ENCODE measurements at regions not wholly inside any gene's neighbourhood (a gene's known extent, or its start where the extent isn't known, plus 50 kb on each side); places are given as distances from the start of the nearest gene placed in this dataset.

DNA sequence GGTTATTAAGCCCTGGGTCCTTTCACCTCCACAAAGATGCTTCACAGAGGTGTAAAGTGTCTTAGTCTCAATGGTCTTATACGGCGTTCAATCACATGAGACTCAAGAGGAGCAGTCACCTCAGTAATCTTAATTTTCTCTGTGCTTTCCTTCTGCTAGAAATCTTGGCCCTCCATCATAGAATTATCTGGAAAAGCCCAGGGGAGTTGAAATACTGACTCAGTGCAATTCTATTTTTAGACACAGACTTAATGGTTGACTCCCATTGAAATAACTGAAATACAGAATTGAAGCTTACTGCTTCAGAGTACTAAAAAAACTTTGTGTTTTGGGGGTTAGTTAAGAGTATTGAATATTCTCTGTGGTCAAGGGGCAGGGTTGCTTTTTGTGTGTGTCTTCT lies 94.5 kb upstream of the IL15 start:
- H3K4me1 ChIP-seq (ENCODE audit: insufficient read depth, low read length, poor library complexity, severe bottlenecking): no peaks in the 10 kb centered on the region
- no peaks in the 10 kb centered on the region for H3F3A ChIP-seq (ENCODE audit: low read depth)
- H3K9me3 ChIP-seq (ENCODE audit: insufficient read depth, low read depth, low read length): 0 out of 2 replicates have a peak, but pooled peaks cover 8% of the 10 kb centered on the region
- H3K9ac ChIP-seq (ENCODE audit: low read depth, low read length, poor library complexity, severe bottlenecking): no peak overlapping the region
- no peaks in the 10 kb centered on the region for H3K36me3 ChIP-seq (ENCODE audit: insufficient read depth, low read length)
- H3K4me3 ChIP-seq (ENCODE audit: low read length, poor library complexity, severe bottlenecking): no peak overlapping the region
- no peak overlapping the region for H2AFZ ChIP-seq (ENCODE audit: low read length)
- TF ChIP-seq, protein P1, sequence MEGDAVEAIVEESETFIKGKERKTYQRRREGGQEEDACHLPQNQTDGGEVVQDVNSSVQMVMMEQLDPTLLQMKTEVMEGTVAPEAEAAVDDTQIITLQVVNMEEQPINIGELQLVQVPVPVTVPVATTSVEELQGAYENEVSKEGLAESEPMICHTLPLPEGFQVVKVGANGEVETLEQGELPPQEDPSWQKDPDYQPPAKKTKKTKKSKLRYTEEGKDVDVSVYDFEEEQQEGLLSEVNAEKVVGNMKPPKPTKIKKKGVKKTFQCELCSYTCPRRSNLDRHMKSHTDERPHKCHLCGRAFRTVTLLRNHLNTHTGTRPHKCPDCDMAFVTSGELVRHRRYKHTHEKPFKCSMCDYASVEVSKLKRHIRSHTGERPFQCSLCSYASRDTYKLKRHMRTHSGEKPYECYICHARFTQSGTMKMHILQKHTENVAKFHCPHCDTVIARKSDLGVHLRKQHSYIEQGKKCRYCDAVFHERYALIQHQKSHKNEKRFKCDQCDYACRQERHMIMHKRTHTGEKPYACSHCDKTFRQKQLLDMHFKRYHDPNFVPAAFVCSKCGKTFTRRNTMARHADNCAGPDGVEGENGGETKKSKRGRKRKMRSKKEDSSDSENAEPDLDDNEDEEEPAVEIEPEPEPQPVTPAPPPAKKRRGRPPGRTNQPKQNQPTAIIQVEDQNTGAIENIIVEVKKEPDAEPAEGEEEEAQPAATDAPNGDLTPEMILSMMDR (conservative IDR thresholded peaks at IDR 0.05; ENCODE audit: low read length): no peak
- no peak for TF ChIP-seq EZH2phosphoT487 (IDR thresholded peaks at IDR 0.05; ENCODE audit: borderline replicate concordance)
- no peaks in the 10 kb centered on the region for H3K9me2 ChIP-seq (replicated peaks; ENCODE audit: low read depth, low read length)
- no peaks in the 10 kb centered on the region for H4K20me1 ChIP-seq (ENCODE audit: insufficient read depth, low read length, poor library complexity, severe bottlenecking)
- H3K4me2 ChIP-seq (ENCODE audit: low read depth, low read length, poor library complexity, severe bottlenecking): no peak overlapping the region
- no peaks in the 10 kb centered on the region for H3K27me3 ChIP-seq (ENCODE audit: insufficient read depth, low read length, poor library complexity, severe bottlenecking)
- no peaks in the 10 kb centered on the region for H3K79me2 ChIP-seq (ENCODE audit: insufficient read depth, low read length)

DNA sequence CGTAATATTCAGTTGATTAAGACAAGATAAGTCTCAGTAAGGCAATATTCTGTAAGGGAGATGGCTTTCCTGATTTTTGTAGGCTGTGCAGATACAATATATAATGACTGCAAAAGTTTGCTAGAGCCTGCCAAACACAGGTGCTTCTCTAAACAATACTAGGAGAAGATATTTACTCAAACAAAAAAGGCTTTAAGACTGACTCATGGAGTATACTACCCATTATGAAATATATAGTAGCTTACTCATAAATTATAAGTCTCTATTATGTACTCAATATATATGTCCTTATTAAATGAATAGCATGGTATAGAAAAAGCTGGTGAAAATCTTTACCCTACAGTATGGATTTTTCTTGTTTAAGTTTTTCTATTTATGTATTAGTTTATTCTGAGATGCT lies 93.2 kb upstream of the IL15 start:
- no peaks in the 10 kb centered on the region for H3K79me2 ChIP-seq (ENCODE audit: insufficient read depth, low read length)
- 0 out of 2 replicates have a peak, but pooled peaks cover 6% of the 10 kb centered on the region for H3K9me3 ChIP-seq (ENCODE audit: insufficient read depth, low read depth, low read length)
- no peaks in the 10 kb centered on the region for H3K4me1 ChIP-seq (ENCODE audit: insufficient read depth, low read length, poor library complexity, severe bottlenecking)
- no peak overlapping the region for H3K9ac ChIP-seq (ENCODE audit: low read depth, low read length, poor library complexity, severe bottlenecking)
- H3K27me3 ChIP-seq (ENCODE audit: insufficient read depth, low read length, poor library complexity, severe bottlenecking): no peaks in the 10 kb centered on the region
- H2AFZ ChIP-seq (ENCODE audit: low read length): no peak overlapping the region
- H3F3A ChIP-seq (ENCODE audit: low read depth): no peaks in the 10 kb centered on the region
- no peak overlapping the region for H3K4me3 ChIP-seq (ENCODE audit: low read length, poor library complexity, severe bottlenecking)
- H3K36me3 ChIP-seq (ENCODE audit: insufficient read depth, low read length): no peaks in the 10 kb centered on the region
- H3K4me2 ChIP-seq (ENCODE audit: low read depth, low read length, poor library complexity, severe bottlenecking): no peak overlapping the region
- no peaks in the 10 kb centered on the region for H3K9me2 ChIP-seq (replicated peaks; ENCODE audit: low read depth, low read length)
- TF ChIP-seq, protein P1 (conservative IDR thresholded peaks at IDR 0.05; ENCODE audit: low read length): no peak
- no peak for TF ChIP-seq EZH2phosphoT487 (IDR thresholded peaks at IDR 0.05; ENCODE audit: borderline replicate concordance)
- H4K20me1 ChIP-seq (ENCODE audit: insufficient read depth, low read length, poor library complexity, severe bottlenecking): no peaks in the 10 kb centered on the region

DNA sequence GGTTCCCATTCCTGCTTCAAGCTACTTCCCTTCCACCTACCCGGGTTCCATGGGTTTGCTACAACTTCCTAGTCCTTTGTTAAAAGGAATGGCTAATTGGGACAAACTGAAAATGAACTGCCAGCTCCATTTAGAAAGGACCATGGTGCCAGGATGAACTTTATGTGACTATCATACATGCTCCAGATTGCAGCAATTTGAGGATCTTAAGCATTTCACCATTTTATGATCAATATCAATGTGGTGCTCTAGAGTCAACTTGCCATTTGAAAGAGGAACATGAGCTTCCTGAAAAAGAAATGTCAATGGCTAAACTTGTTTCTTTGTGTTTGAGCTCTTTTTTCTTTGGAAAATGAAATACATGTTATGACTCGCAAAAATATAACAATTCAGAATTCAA lies 92.7 kb upstream of the IL15 start:
- Histone ChIP-seq H3K27me3 (ENCODE audit: insufficient read depth, low read length, poor library complexity, severe bottlenecking) (no peaks in the 10 kb centered on the region), H3K4me2 (ENCODE audit: low read depth, low read length, poor library complexity, severe bottlenecking) (no peak overlapping the region)

More for the DNA sequence above, 92.7 kb upstream of the IL15 start:
- 0 out of 2 replicates have a peak overlapping the region, but pooled peaks have one; percentile 10 for H2AFZ ChIP-seq (ENCODE audit: low read length)
- H3K4me1 ChIP-seq (ENCODE audit: insufficient read depth, low read length, poor library complexity, severe bottlenecking): no peaks in the 10 kb centered on the region
- H3K79me2 ChIP-seq (ENCODE audit: insufficient read depth, low read length): no peaks in the 10 kb centered on the region
- no peak for TF ChIP-seq EZH2phosphoT487 (IDR thresholded peaks at IDR 0.05; ENCODE audit: borderline replicate concordance)
- TF ChIP-seq, protein P1 (conservative IDR thresholded peaks at IDR 0.05; ENCODE audit: low read length): no peak
- H4K20me1 ChIP-seq (ENCODE audit: insufficient read depth, low read length, poor library complexity, severe bottlenecking): no peaks in the 10 kb centered on the region
- no peak overlapping the region for H3K9ac ChIP-seq (ENCODE audit: low read depth, low read length, poor library complexity, severe bottlenecking)
- H3F3A ChIP-seq (ENCODE audit: low read depth): no peaks in the 10 kb centered on the region
- 0 out of 2 replicates have a peak, but pooled peaks cover 1% of the 10 kb centered on the region for H3K9me3 ChIP-seq (ENCODE audit: insufficient read depth, low read depth, low read length)
- H3K4me3 ChIP-seq (ENCODE audit: low read length, poor library complexity, severe bottlenecking): no peak overlapping the region
- H3K9me2 ChIP-seq (replicated peaks; ENCODE audit: low read depth, low read length): no peaks in the 10 kb centered on the region
- no peaks in the 10 kb centered on the region for H3K36me3 ChIP-seq (ENCODE audit: insufficient read depth, low read length)

All from Loucy (cell line).